NOMO-1 (cell line): ENCODE measurements at regions not wholly inside any gene's neighbourhood (a gene's known extent, or its start where the extent isn't known, plus 50 kb on each side); places are given as distances from the start of the nearest gene placed in this dataset.
A peak's percentile ranks its signal among the peaks of the same experiment; 100 is the strongest.
"Not testable (repeated sequence)": the region's sequence is repeated elsewhere in the genome, so short reads cannot be mapped to it uniquely, and the experiment has no call there.

ENCODE experiments used
- DNase-seq, 2 experiments: peaks; one replicate each; lab custom pipeline; 2025; ENCODE audit not compliant: unreplicated experiment in 2 of 2; lab: John Stamatoyannopoulos, UW

- no peak for DNase-seq
Observed at GRCh38 chr2:207437524-207438143, 92.1 kb upstream of the CREB1 start.

GRCh38 chr2:207438414-207439126, 91.2 kb upstream of the CREB1 start:
- no peak for DNase-seq

GRCh38 chr2:207439881-207440280, 89.9 kb upstream of the CREB1 start:
- not testable (repeated sequence) for DNase-seq

- no peak for DNase-seq
Observed at GRCh38 chr2:207444756-207445155, 85.0 kb upstream of the CREB1 start.

- no peak for DNase-seq
Observed at GRCh38 chr2:207446653-207447052, 83.1 kb upstream of the CREB1 start.

- DNase-seq, result no peak
Observed at GRCh38 chr2:207448006-207448405, 81.8 kb upstream of the CREB1 start.

GRCh38 chr2:207449642-207450165, 80.1 kb upstream of the CREB1 start:
- no peak for DNase-seq

- no peak for DNase-seq
Observed at GRCh38 chr2:207450186-207450585, 79.6 kb upstream of the CREB1 start.

- no peak for DNase-seq
Observed at GRCh38 chr2:207458582-207458981, 71.2 kb upstream of the CREB1 start.

- peak in 1 of 2 experiments; percentile 32 for DNase-seq
Observed at GRCh38 chr2:207459990-207460757, 69.6 kb upstream of the CREB1 start.

GRCh38 chr2:207463433-207463832, 66.3 kb upstream of the CREB1 start:
- DNase-seq, result no peak

- DNase-seq, result no peak
Observed at GRCh38 chr2:207464007-207464406, 65.8 kb upstream of the CREB1 start.

GRCh38 chr2:207465894-207466293, 63.9 kb upstream of the CREB1 start:
- no peak for DNase-seq

GRCh38 chr2:207467716-207468347, 61.9 kb upstream of the CREB1 start:
- no peak for DNase-seq

GRCh38 chr2:207468488-207468887, 61.3 kb upstream of the CREB1 start:
- no peak for DNase-seq

GRCh38 chr2:207469451-207469850, 60.3 kb upstream of the CREB1 start:
- no peak for DNase-seq

GRCh38 chr2:207469943-207470729, 59.6 kb upstream of the CREB1 start:
- no peak for DNase-seq

- DNase-seq, result no peak
Observed at GRCh38 chr2:207471261-207471660, 58.5 kb upstream of the CREB1 start.

- no peak for DNase-seq
Observed at GRCh38 chr2:207472343-207473048, 57.3 kb upstream of the CREB1 start.
